ENCODE measurements at regions not wholly inside any gene's neighbourhood (a gene's known extent, or its start where the extent isn't known, plus 50 kb on each side); places are given as distances from the start of the nearest gene placed in this dataset.
A peak's percentile ranks its signal among the peaks of the same experiment; 100 is the strongest.
"Not testable (repeated sequence)": the region's sequence is repeated elsewhere in the genome, so short reads cannot be mapped to it uniquely, and the experiment has no call there.

DNA sequence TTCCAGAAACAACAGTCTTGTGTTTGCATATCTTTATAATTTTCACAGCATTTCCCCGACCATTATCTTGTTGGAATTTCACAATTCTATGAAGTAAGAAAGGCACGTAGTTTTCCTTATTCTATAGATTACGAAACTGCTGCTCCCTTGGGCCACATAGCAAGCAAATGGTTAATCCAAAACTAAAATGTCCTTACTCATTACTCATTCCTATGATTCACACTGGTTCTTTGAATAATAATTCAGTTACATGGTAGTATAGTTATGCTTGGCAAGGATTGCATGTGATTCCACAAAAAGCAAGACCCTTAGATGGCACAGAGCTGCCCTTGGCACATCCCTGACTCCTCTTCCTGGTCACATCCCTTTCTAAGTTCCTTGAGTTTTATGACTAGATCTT, 51.2 kb downstream of the OR13H1 start:
- no peak for DNase-seq

- DNase-seq = no peak
Observed at GRCh38 chrX:131607792-131608369, 64.0 kb downstream of the OR13H1 start.

DNA sequence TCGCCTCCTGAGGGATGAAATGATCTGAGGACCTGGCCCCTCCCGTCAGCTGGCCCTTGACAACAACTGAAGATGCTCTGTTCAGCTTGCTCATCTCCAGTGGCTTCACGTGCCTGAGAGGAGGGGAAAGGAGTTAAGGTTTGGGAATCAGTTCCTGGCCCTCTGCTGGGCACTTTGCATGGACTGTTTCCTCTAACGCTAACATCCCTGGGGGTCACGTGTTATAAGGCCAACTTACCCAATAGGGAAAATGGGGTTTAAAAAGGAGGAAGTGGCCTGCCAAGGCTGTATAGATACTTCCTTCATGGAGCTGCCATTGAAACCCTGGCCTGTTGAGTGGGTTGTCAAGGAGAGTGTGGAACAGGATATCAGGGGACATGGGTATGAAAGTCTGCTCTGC, 65.6 kb downstream of the OR13H1 start:
- DNase-seq = no peak

GRCh38 chrX:131613260-131613659, 69.4 kb downstream of the OR13H1 start:
- DNase-seq = no peak

GRCh38 chrX:131614241-131614640, 70.4 kb downstream of the OR13H1 start:
- DNase-seq = no peak

DNA sequence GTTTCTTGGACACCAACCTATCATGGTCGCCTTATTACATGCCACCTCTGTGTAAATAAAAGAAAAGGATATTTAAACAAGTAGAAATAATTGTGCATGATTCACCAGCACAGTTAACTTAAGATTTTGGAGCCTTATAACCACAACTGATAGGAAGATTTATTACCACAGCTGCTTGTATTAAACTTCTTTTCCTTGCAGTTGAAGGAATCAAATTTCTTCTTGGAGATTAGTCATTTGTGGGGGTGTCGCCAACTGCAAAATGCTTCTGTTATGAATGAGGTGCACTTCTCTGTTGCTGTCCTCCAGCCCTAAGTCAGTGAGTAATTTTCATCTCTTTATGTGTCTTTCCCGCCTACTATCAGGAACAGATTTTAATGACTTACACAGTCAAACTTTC, 73.3 kb downstream of the OR13H1 start:
- no peak for DNase-seq

- no peak for DNase-seq
Observed at GRCh38 chrX:131621650-131622049, 77.8 kb downstream of the OR13H1 start.

- no peak for DNase-seq
Observed at GRCh38 chrX:131626681-131627296, 82.9 kb downstream of the OR13H1 start.

- no peak for DNase-seq
Observed at GRCh38 chrX:131630534-131630933, 86.7 kb downstream of the OR13H1 start.

DNA sequence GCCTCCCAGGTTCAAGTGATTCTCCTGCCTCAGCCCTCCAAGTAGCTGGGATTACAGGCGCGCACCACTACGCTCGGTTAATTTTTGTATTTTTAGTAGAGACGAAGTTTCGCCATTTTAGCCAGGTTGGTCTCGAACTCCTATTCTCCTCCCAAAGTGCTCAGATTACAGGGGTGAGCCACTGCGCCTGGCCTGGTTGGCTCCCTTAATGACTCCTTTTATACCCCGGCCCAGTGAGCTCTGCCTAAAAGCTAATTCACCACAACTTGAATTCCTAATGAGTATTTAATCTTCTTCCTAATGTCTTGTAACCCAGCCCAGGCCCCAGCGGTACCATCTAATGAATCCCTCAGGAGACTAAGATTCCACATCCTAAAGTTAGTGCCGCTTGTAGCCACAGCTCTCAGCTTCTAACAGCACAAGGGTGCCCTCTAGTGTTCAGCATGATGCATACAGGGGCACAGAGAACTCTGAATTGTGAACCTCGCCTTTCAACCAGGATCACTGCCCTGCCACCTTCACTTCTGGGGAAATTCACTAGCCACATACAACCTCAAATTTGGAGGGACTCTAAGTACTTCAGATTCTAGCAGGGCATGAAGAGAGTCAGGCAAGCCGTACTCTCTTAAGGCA, 89.5 kb downstream of the OR13H1 start:
- peak; percentile 2 for DNase-seq

GRCh38 chrX:131634900-131635299, 91.0 kb downstream of the OR13H1 start:
- DNase-seq = no peak

DNA sequence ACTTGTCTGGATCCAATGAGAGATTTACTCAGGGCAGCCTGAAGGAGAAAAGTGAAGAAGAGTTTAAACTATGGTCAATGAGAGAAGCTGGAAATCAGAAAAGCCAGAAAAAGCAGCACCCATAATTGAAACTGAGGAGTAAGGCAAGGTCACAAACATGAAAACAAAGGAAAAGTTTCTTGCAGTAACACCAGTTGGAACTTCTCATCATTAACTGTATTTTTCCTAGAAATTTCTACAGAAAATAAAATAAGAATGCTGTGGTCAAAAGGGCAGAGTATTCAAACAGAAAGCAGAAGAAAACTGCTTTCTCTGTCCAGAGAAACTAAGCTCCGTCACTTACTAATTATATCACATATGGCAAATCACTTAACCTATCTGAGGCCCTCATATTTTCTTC, 102.2 kb downstream of the OR13H1 start:
- DNase-seq = no peak

GRCh38 chrX:131649741-131650140, 105.9 kb downstream of the OR13H1 start:
- no peak for DNase-seq

DNA sequence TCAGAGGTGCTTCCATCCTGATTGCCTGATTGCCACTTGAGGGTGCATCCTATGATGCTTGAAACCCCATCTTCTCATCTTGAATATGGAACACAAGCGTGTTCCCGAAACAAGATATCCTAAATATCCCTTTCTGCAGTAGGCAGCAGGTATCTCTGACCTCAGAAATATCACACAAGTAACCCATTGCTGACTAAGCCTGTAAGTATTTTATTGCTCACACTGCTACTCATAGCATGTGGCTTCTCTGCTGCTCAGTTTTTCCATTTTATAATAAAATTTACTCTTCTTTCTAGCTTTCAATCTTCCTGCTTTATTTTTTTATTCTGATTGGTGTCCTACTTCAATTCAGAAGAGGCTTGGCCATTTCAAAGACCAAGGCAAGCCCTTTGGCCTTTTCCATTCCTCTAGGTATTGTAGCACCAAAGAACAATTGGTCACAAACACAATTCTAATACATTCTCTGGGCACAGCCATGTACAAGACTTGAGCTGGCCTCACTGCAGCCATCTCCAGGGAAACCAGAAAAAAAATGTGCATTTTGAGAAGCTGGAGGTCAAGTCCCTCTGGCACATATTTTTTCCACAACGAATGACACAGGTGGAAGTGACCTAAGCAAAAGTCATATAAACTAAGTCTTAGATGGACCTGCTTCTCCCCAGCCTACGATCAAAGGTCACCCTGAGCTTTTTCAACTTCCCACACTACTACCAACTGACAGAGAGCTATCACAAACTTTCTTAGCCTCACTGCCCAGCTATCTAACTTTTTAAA, 107.0 kb downstream of the OR13H1 start:
- DNase-seq = no peak

GRCh38 chrX:131663726-131664125, 119.9 kb downstream of the OR13H1 start:
- DNase-seq = not testable (repeated sequence)

DNA sequence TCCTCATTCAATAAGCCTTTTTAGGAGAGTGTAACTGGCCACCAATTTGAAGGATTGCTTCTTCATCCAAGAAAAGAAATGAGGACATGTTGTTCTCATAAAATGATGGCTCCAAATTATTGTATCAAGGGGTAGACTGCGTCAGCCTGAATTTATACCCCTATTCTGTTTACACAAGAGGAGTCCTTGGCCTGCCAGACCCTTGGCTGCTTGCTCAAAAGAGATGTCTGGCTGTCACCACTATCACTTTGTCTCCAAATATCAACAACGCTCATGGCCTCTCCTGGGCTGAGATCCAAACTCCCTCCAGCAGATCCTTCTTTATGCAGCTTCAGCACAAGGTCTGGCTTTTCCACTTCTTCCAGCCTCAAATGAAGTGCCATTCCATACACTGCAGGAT, 127.9 kb downstream of the OR13H1 start:
- DNase-seq = no peak

DNA sequence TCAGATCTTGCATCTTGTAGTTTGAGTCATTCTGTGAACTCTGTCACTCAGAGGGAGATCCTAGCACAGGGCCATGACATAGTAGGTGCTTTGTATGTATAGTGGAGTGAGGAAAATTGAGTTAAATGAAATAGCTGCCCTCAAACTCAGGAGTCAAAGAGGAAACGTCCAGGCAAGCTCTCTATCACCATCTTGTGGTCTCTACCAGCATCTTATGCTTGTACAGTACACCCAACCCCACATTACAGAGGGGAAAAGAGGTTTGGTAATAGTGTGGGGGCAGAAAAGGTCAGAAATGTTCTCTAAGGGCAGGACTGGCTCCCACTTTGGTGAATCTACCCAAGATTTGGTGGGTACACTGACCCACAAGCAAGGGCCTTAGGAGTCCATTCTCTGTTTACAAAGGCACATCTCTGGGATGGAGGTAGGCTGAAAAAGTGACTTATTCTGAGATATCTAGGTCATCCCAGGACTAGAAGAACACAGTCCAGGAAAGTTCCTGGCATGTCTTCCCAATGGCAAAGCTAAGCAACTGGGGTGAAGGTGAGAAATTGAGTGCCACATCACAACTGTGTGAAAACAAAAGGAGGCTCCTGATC, 131.8 kb downstream of the OR13H1 start:
- DNase-seq = no peak

DNA sequence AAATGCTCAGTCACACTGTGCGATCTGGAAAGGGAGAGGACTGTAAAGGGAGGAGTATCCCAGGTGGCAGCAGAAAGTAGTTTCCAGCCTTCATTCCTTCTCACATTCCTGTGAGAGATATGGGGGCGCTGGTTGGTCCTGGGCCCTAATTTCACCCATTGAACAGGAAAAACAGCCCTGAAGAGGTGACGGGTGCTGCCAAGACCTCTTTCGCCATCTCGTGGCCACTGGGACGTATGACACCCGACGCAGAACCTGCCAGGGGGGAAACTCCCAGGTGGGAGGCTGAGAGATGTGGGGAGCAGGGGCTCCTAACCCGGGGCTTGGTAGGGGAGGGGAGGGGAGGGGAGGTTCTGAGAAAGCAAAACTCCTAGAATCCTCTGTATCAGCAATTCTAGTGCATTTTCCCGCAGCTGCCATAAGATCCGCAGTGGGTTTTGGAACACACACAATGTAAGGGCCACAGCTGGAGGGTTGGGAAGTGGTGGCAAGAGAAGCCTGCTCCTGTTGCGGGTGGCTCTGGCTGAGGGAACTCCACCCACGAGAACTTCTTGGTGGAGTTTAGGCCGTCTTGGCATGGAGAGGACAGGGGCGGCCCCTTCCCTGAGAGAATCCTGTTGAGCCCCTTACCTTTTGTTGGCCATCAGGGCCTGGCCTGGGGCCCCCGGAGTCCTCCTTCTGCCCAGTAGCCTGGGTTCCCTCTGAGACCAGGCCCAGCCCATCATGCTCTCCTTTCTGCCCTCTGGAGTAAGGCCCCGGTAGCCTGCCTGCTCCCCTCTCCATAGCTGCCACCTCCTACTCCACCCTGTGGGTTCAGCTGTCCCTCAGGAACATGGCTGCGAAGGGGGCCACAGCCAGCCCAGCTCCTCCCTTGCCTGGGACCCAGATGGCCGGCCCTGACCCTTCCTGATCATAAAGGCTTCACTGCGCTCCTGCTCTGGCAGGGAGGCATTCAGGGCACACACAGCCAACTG, 134.1 kb downstream of the OR13H1 start:
- DNase-seq = no peak

DNA sequence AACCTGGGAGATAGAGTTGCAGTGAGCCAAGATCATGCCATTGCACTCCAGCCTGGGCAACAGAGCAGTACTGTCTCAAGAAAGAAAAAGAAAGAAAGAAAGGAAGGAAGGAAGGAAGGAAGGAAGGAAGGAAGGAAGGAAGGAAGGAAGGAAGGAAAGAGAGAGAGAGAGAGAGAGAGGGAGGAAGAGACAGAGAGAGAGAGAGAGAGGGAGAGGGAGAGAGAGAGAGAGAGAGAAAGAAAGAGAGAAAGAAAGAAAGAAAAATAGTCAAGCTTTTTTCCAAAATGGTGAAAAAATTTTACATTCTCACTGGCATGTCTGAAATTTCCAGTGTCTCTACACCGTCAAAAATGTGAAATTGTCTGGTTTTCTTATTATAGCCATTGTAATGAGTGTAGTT, 138.9 kb downstream of the OR13H1 start:
- DNase-seq = not testable (repeated sequence)

- DNase-seq = no peak
Observed at GRCh38 chrX:131693359-131693758, 149.5 kb downstream of the OR13H1 start.

DNA sequence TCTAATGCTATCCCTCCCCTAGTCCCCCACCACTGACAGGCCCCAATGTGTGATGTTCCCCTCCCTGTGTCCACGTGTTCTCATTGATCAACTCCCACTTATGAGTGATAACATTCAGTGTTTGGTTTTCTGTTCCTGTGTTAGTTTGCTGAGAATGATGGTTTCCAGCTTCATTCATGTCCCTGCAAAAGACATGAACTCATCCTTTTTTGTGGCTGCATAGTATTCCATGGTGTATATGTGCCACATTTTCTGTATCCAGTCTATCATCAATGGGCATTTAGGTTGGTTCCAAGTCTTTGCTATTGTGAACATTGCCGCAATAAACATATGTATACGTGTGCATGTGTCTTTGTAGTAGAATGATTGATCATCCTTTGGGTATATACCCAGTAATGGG, 153.1 kb downstream of the OR13H1 start:
- DNase-seq = not testable (repeated sequence)

- DNase-seq = no peak
Observed at GRCh38 chrX:131703646-131704045, 159.8 kb downstream of the OR13H1 start.
